ENCODE measurements at regions not wholly inside any gene's neighbourhood (a gene's known extent, or its start where the extent isn't known, plus 50 kb on each side); places are given as distances from the start of the nearest gene placed in this dataset.

GRCh38 chr9:82252116-82252515, 263.5 kb downstream of the SPATA31D1 start:
- H2AFZ ChIP-seq (ENCODE audit: low read depth, low read length, severe bottlenecking) = no peak overlapping the region
- H3K9me3 ChIP-seq (ENCODE audit: insufficient read depth, low read length) = no peaks in the 10 kb centered on the region
- no peak overlapping the region for H3K27ac ChIP-seq (ENCODE audit: low read depth, low read length)
- H3K9me2 ChIP-seq (replicated peaks; ENCODE audit: insufficient read depth, low read length) = no peaks in the 10 kb centered on the region
- H3K79me2 ChIP-seq (ENCODE audit: insufficient read depth, low read length) = no peaks in the 10 kb centered on the region
- no peak overlapping the region for H3K9ac ChIP-seq (ENCODE audit: low read length)
- TF ChIP-seq, protein P1, sequence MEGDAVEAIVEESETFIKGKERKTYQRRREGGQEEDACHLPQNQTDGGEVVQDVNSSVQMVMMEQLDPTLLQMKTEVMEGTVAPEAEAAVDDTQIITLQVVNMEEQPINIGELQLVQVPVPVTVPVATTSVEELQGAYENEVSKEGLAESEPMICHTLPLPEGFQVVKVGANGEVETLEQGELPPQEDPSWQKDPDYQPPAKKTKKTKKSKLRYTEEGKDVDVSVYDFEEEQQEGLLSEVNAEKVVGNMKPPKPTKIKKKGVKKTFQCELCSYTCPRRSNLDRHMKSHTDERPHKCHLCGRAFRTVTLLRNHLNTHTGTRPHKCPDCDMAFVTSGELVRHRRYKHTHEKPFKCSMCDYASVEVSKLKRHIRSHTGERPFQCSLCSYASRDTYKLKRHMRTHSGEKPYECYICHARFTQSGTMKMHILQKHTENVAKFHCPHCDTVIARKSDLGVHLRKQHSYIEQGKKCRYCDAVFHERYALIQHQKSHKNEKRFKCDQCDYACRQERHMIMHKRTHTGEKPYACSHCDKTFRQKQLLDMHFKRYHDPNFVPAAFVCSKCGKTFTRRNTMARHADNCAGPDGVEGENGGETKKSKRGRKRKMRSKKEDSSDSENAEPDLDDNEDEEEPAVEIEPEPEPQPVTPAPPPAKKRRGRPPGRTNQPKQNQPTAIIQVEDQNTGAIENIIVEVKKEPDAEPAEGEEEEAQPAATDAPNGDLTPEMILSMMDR (IDR thresholded peaks at IDR 0.05; ENCODE audit: insufficient read depth, low read length, poor library complexity, severe bottlenecking) = no peak
- no peak for TF ChIP-seq EZH2phosphoT487 (conservative IDR thresholded peaks at IDR 0.05; ENCODE audit: low read length)
- H3K4me3 ChIP-seq (ENCODE audit: insufficient read depth, low read length, poor library complexity, severe bottlenecking) = no peak overlapping the region
- no peak overlapping the region for H3K4me2 ChIP-seq (ENCODE audit: low read depth, low read length, poor library complexity, severe bottlenecking)
- no peaks in the 10 kb centered on the region for H3K36me3 ChIP-seq (ENCODE audit: low read length)
- no peaks in the 10 kb centered on the region for H3F3A ChIP-seq (ENCODE audit: insufficient read depth)
- no peaks in the 10 kb centered on the region for H3K27me3 ChIP-seq (ENCODE audit: low read length)
- no peaks in the 10 kb centered on the region for H4K20me1 ChIP-seq (ENCODE audit: low read depth, low read length)

GRCh38 chr9:82254646-82255367, 266.2 kb downstream of the SPATA31D1 start:
- H3K27ac ChIP-seq (ENCODE audit: low read depth, low read length) = no peak overlapping the region

GRCh38 chr9:82255481-82256176, 267.1 kb downstream of the SPATA31D1 start:
- H3K27ac ChIP-seq (ENCODE audit: low read depth, low read length) = no peak overlapping the region
- no peak overlapping the region for H3K4me2 ChIP-seq (ENCODE audit: low read depth, low read length, poor library complexity, severe bottlenecking)
- no peaks in the 10 kb centered on the region for H3K9me2 ChIP-seq (replicated peaks; ENCODE audit: insufficient read depth, low read length)
- H3K79me2 ChIP-seq (ENCODE audit: insufficient read depth, low read length) = no peaks in the 10 kb centered on the region
- H2AFZ ChIP-seq (ENCODE audit: low read depth, low read length, severe bottlenecking) = no peak overlapping the region
- H3F3A ChIP-seq (ENCODE audit: insufficient read depth) = no peaks in the 10 kb centered on the region
- no peak overlapping the region for H3K4me3 ChIP-seq (ENCODE audit: insufficient read depth, low read length, poor library complexity, severe bottlenecking)
- TF ChIP-seq EZH2phosphoT487 (conservative IDR thresholded peaks at IDR 0.05; ENCODE audit: low read length) = no peak
- TF ChIP-seq, protein P1 (IDR thresholded peaks at IDR 0.05; ENCODE audit: insufficient read depth, low read length, poor library complexity, severe bottlenecking) = no peak
- no peaks in the 10 kb centered on the region for H4K20me1 ChIP-seq (ENCODE audit: low read depth, low read length)
- no peaks in the 10 kb centered on the region for H3K36me3 ChIP-seq (ENCODE audit: low read length)
- H3K9me3 ChIP-seq (ENCODE audit: insufficient read depth, low read length) = no peaks in the 10 kb centered on the region
- no peak overlapping the region for H3K9ac ChIP-seq (ENCODE audit: low read length)
- H3K27me3 ChIP-seq (ENCODE audit: low read length) = no peaks in the 10 kb centered on the region

More at GRCh38 chr9:82254646-82255367, 266.2 kb downstream of the SPATA31D1 start:
- no peaks in the 10 kb centered on the region for H3K9me3 ChIP-seq (ENCODE audit: insufficient read depth, low read length)
- no peaks in the 10 kb centered on the region for H3F3A ChIP-seq (ENCODE audit: insufficient read depth)
- no peaks in the 10 kb centered on the region for H4K20me1 ChIP-seq (ENCODE audit: low read depth, low read length)
- no peak overlapping the region for H3K4me2 ChIP-seq (ENCODE audit: low read depth, low read length, poor library complexity, severe bottlenecking)
- no peaks in the 10 kb centered on the region for H3K9me2 ChIP-seq (replicated peaks; ENCODE audit: insufficient read depth, low read length)
- no peak overlapping the region for H3K9ac ChIP-seq (ENCODE audit: low read length)
- H3K4me3 ChIP-seq (ENCODE audit: insufficient read depth, low read length, poor library complexity, severe bottlenecking) = no peak overlapping the region
- no peaks in the 10 kb centered on the region for H3K27me3 ChIP-seq (ENCODE audit: low read length)
- no peaks in the 10 kb centered on the region for H3K79me2 ChIP-seq (ENCODE audit: insufficient read depth, low read length)
- TF ChIP-seq, protein P1 (IDR thresholded peaks at IDR 0.05; ENCODE audit: insufficient read depth, low read length, poor library complexity, severe bottlenecking) = no peak
- TF ChIP-seq EZH2phosphoT487 (conservative IDR thresholded peaks at IDR 0.05; ENCODE audit: low read length) = no peak
- H2AFZ ChIP-seq (ENCODE audit: low read depth, low read length, severe bottlenecking) = no peak overlapping the region
- no peaks in the 10 kb centered on the region for H3K36me3 ChIP-seq (ENCODE audit: low read length)
